ENCODE measurements at regions not wholly inside any gene's neighbourhood (a gene's known extent, or its start where the extent isn't known, plus 50 kb on each side); places are given as distances from the start of the nearest gene placed in this dataset.
"Not testable (repeated sequence)": the region's sequence is repeated elsewhere in the genome, so short reads cannot be mapped to it uniquely, and the experiment has no call there.

- peak in 1 of 2 donors; percentile 34 for DNase-seq
These were observed 255.8 kb upstream of the AVPR1A start for GRCh38 chr12:63406781-63407180.

GRCh38 chr12:63404611-63405010, 253.6 kb upstream of the AVPR1A start:
- no peak for DNase-seq

- no peak for DNase-seq
These were observed 252.3 kb upstream of the AVPR1A start for GRCh38 chr12:63403256-63403655.

- no peak for DNase-seq
These were observed 249.7 kb upstream of the AVPR1A start for GRCh38 chr12:63400718-63401117.

- DNase-seq = no peak
These were observed 249.3 kb upstream of the AVPR1A start for GRCh38 chr12:63400318-63400717.

GRCh38 chr12:63397807-63398206, 246.8 kb upstream of the AVPR1A start:
- no peak for DNase-seq

GRCh38 chr12:63396135-63396534, 245.1 kb upstream of the AVPR1A start:
- no peak for DNase-seq

GRCh38 chr12:63394983-63395382, 244.0 kb upstream of the AVPR1A start:
- DNase-seq = no peak

GRCh38 chr12:63394349-63394748, 243.3 kb upstream of the AVPR1A start:
- no peak for DNase-seq

GRCh38 chr12:63389211-63389610, 238.2 kb upstream of the AVPR1A start:
- no peak for DNase-seq

- DNase-seq = no peak
These were observed 236.8 kb upstream of the AVPR1A start for GRCh38 chr12:63387771-63388170.

- no peak for DNase-seq
These were observed 231.9 kb upstream of the AVPR1A start for GRCh38 chr12:63382930-63383329.

GRCh38 chr12:63362791-63363190, 211.8 kb upstream of the AVPR1A start:
- DNase-seq = no peak

GRCh38 chr12:63362166-63362565, 211.2 kb upstream of the AVPR1A start:
- DNase-seq = no peak

GRCh38 chr12:63354969-63355368, 204.0 kb upstream of the AVPR1A start:
- DNase-seq = no peak

- no peak for DNase-seq
These were observed 202.6 kb upstream of the AVPR1A start for GRCh38 chr12:63353559-63353958.

- no peak for DNase-seq
These were observed 200.4 kb upstream of the AVPR1A start for GRCh38 chr12:63351370-63351769.

- no peak for DNase-seq
These were observed 197.6 kb upstream of the AVPR1A start for GRCh38 chr12:63348556-63348955.

GRCh38 chr12:63337158-63337557, 186.2 kb upstream of the AVPR1A start:
- not testable (repeated sequence) for DNase-seq

- no peak for DNase-seq
These were observed 175.3 kb upstream of the AVPR1A start for GRCh38 chr12:63326260-63326659.

GRCh38 chr12:63325757-63326156, 174.8 kb upstream of the AVPR1A start:
- no peak for DNase-seq

GRCh38 chr12:63323942-63324341, 172.9 kb upstream of the AVPR1A start:
- DNase-seq = no peak

GRCh38 chr12:63321373-63321772, 170.4 kb upstream of the AVPR1A start:
- DNase-seq = no peak

GRCh38 chr12:63319936-63320633, 169.1 kb upstream of the AVPR1A start:
- DNase-seq = no peak

GRCh38 chr12:63319386-63319785, 168.4 kb upstream of the AVPR1A start:
- peak in 1 of 2 donors; percentile 13 for DNase-seq
